CD14-positive monocyte (primary cell): ENCODE measurements at regions not wholly inside any gene's neighbourhood (a gene's known extent, or its start where the extent isn't known, plus 50 kb on each side); places are given as distances from the start of the nearest gene placed in this dataset.

Experiments
- DNase-seq, 3 donors: peaks; one replicate each; pipeline ENCODE4 v3.0.0-alpha.2; 2011 to 2022
- H2AFZ ChIP-seq: 2 replicates; pipeline ENCODE4 v1.6.0; 2012; ENCODE audit warnings: mild to moderate bottlenecking, low read depth, low read length, inconsistent platforms; ENCODE audit not compliant: insufficient read depth, poor library complexity, severe bottlenecking
- H3K27ac ChIP-seq, 2 donors: 1 replicate in 1 of 2; 2 replicates in 1 of 2; pipeline ENCODE4 v1.5.1; 2012 to 2013; ENCODE audit warnings: low read length in 2 of 2, control low read depth in 1 of 2, inconsistent platforms in 1 of 2, low read depth in 1 of 2, mild to moderate bottlenecking in 1 of 2
- H3K27me3 ChIP-seq, 2 donors: one replicate each; pipeline versions ENCODE4 v1.6.0 to v1.6.1; 2011 to 2013; ENCODE audit warnings: low read length in 2 of 2; ENCODE audit not compliant: control insufficient read depth in 2 of 2, insufficient read depth in 2 of 2
- H3K36me3 ChIP-seq, 2 donors: replicated peaks in 1 of 2; 1 replicate in 1 of 2; 2 replicates in 1 of 2; pipeline versions ENCODE4 v1.5.1 to v1.6.1; 2012 to 2013; ENCODE audit warnings: low read length in 2 of 2, control low read depth in 1 of 2, inconsistent platforms in 1 of 2, mild to moderate bottlenecking in 1 of 2; ENCODE audit not compliant: insufficient read depth in 2 of 2, control insufficient read depth in 1 of 2
- H3K4me1 ChIP-seq, 2 donors: 1 replicate in 1 of 2; 2 replicates in 1 of 2; pipeline versions ENCODE4 v1.5.1 to v1.6.1; 2012 to 2013; ENCODE audit warnings: low read length in 2 of 2, control low read depth in 1 of 2, inconsistent platforms in 1 of 2, mild to moderate bottlenecking in 1 of 2, moderate library complexity in 1 of 2; ENCODE audit not compliant: insufficient read depth in 2 of 2, control insufficient read depth in 1 of 2
- H3K4me2 ChIP-seq: replicated peaks from 2 replicates; pipeline ENCODE3; 2012; ENCODE audit warnings: low read length, moderate library complexity, mild to moderate bottlenecking; ENCODE audit not compliant: poor library complexity, severe bottlenecking; ENCODE audit errors: extremely low read depth
- H3K4me3 ChIP-seq, 3 experiments: fragments of 200-600 bp in 1 of 3; sonication (generic) in 1 of 3; replicated peaks in 1 of 3; 1 replicate in 2 of 3; 2 replicates in 1 of 3; pipeline ENCODE4 v1.5.1; 2011 to 2013; ENCODE audit warnings: low read length in 3 of 3, mild to moderate bottlenecking in 3 of 3, control low read depth in 2 of 3, low read depth in 2 of 3, inconsistent platforms in 1 of 3, moderate library complexity in 1 of 3
- H3K79me2 ChIP-seq: 2 replicates; pipeline ENCODE4 v1.6.0; 2012; ENCODE audit warnings: mild to moderate bottlenecking, control low read depth, inconsistent platforms, low read length, moderate library complexity; ENCODE audit not compliant: insufficient read depth
- H3K9ac ChIP-seq: 2 replicates; pipeline ENCODE4 v1.6.0; 2017; ENCODE audit warnings: low read length, mild to moderate bottlenecking; ENCODE audit not compliant: insufficient read depth, poor library complexity, severe bottlenecking
- H3K9me3 ChIP-seq, 2 donors: replicated peaks in 1 of 2; 1 replicate in 1 of 2; 2 replicates in 1 of 2; pipeline versions ENCODE4 v1.5.1 to v1.6.1; 2012 to 2013; ENCODE audit warnings: low read length in 2 of 2, control low read depth in 1 of 2; ENCODE audit not compliant: control insufficient read depth in 1 of 2, insufficient read depth in 1 of 2
- H4K20me1 ChIP-seq: 2 replicates; pipeline ENCODE4 v1.6.0; 2012; ENCODE audit warnings: mild to moderate bottlenecking, low read length, control low read depth, moderate library complexity; ENCODE audit not compliant: insufficient read depth
- H3K27ac Mint-ChIP-seq, 7 donors: one replicate each; pipeline ENCODE4 v1.8.0; 2020; ENCODE audit warnings: mild to moderate bottlenecking in 7 of 7, mixed read lengths in 7 of 7, moderate library complexity in 6 of 7, inconsistent platforms in 2 of 7
- H3K27me3 Mint-ChIP-seq, 3 donors: one replicate each; pipeline ENCODE4 v1.8.0; 2021 to 2022; ENCODE audit warnings: low read depth in 3 of 3, mild to moderate bottlenecking in 3 of 3, mixed read lengths in 3 of 3, moderate library complexity in 3 of 3, inconsistent platforms in 1 of 3
- H3K36me3 Mint-ChIP-seq, 2 donors: one replicate each; pipeline ENCODE4 v1.8.0; 2020; ENCODE audit warnings: mixed read lengths in 2 of 2, inconsistent platforms in 1 of 2, mild to moderate bottlenecking in 1 of 2
- H3K4me1 Mint-ChIP-seq: one replicate; pipeline ENCODE4 v1.8.0; 2020; ENCODE audit warnings: mild to moderate bottlenecking, mixed read lengths
- H3K4me3 Mint-ChIP-seq, 2 donors: one replicate each; pipeline ENCODE4 v1.8.0; 2020; ENCODE audit warnings: mild to moderate bottlenecking in 2 of 2, mixed read lengths in 2 of 2, moderate library complexity in 1 of 2
- H3K9me3 Mint-ChIP-seq, 7 donors: one replicate each; pipeline ENCODE4 v1.8.0; 2020 to 2022; ENCODE audit warnings: mixed read lengths in 7 of 7, mild to moderate bottlenecking in 6 of 7, moderate library complexity in 6 of 7, inconsistent platforms in 2 of 7
- WGBS: methylation state at CpG from one replicate; pipeline ENCODE4 v1.1.5; 2013; ENCODE audit warnings: missing lambda C conversion rate; ENCODE audit not compliant: insufficient coverage; 5-methylcytosine and 5-hydroxymethylcytosine counted together
- intact Hi-C, 2 donors: fragments of 100-400 bp; cut with micrococcal nuclease; formaldehyde crosslinking; loops; one replicate each; pipeline versions ENCODE4 v1.15.0 to v1.15.1; 2023
- TF ChIP-seq, protein P1 (sequence below): fragments of 200-600 bp; IDR thresholded peaks from one replicate; pipeline ENCODE4 v1.8.0; 2022; ENCODE audit warnings: antibody characterized with exemption, mild to moderate bottlenecking

DNA sequence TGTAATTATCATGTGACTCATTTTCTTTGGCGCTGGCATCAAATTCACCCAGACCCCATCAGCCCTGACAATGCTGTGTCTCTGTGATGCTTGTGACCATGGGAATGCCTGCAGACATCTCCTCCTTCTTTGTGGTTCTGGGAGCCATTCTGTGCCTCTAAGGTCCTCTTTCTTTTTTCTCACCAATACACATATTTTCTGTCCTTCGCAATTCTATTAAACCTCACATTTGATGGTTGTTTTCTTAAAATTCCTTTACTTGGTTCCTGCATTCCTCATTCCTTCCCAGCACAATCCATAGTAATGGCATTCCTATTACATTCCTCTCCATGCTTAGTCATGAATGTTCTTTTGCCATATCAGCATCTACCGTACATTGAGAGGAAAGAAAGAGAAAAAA, 375.3 kb downstream of the PIK3C3 start:
- Mint-ChIP-seq H3K9me3 (peaks cover 0 to 2% (median 0%) of the 10 kb centered on the region in 7 donors), H3K36me3 (no peaks in the 10 kb centered on the region), H3K4me3 (no peak overlapping the region), H3K27me3 (peaks cover 0 to 2% (median 2%) of the 10 kb centered on the region in 3 donors), H3K27ac (no peak overlapping the region), H3K4me1 (no peaks in the 10 kb centered on the region)
- H3K9me3 ChIP-seq = peaks cover 0 to 1% of the 10 kb centered on the region in 2 donors
- H3K9ac ChIP-seq = no peak overlapping the region
- H3K4me2 ChIP-seq = no peak overlapping the region
- intact Hi-C loops = no loop called here
- H3K79me2 ChIP-seq = no peaks in the 10 kb centered on the region
- H4K20me1 ChIP-seq = no peaks in the 10 kb centered on the region
- no peaks in the 10 kb centered on the region for H3K27me3 ChIP-seq
- DNase-seq = no peak
- no peaks in the 10 kb centered on the region for H3K4me1 ChIP-seq
- TF ChIP-seq, protein P1, sequence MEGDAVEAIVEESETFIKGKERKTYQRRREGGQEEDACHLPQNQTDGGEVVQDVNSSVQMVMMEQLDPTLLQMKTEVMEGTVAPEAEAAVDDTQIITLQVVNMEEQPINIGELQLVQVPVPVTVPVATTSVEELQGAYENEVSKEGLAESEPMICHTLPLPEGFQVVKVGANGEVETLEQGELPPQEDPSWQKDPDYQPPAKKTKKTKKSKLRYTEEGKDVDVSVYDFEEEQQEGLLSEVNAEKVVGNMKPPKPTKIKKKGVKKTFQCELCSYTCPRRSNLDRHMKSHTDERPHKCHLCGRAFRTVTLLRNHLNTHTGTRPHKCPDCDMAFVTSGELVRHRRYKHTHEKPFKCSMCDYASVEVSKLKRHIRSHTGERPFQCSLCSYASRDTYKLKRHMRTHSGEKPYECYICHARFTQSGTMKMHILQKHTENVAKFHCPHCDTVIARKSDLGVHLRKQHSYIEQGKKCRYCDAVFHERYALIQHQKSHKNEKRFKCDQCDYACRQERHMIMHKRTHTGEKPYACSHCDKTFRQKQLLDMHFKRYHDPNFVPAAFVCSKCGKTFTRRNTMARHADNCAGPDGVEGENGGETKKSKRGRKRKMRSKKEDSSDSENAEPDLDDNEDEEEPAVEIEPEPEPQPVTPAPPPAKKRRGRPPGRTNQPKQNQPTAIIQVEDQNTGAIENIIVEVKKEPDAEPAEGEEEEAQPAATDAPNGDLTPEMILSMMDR = no peak
- no peak overlapping the region for H3K27ac ChIP-seq
- no peak overlapping the region for H3K4me3 ChIP-seq
- H2AFZ ChIP-seq = no peak overlapping the region
- no peaks in the 10 kb centered on the region for H3K36me3 ChIP-seq
- WGBS = no CpG with 5 or more reads among the region's 3 CpGs

- TF ChIP-seq, protein P1 = no peak
- Histone ChIP-seq H3K27me3 (no peaks in the 10 kb centered on the region), H3K36me3 (no peaks in the 10 kb centered on the region), H3K9ac (no peak overlapping the region), H3K79me2 (no peaks in the 10 kb centered on the region), H2AFZ (no peak overlapping the region), H3K27ac (no peak overlapping the region), H3K4me2 (no peak overlapping the region), H4K20me1 (no peaks in the 10 kb centered on the region), H3K4me1 (no peaks in the 10 kb centered on the region), H3K4me3 (no peak overlapping the region), H3K9me3 (peaks cover 0 to 8% of the 10 kb centered on the region in 2 donors)
- Mint-ChIP-seq H3K27ac (no peak overlapping the region), H3K27me3 (peaks cover 0 to 2% (median 2%) of the 10 kb centered on the region in 3 donors), H3K9me3 (peaks cover 2 to 14% (median 8%) of the 10 kb centered on the region in 7 donors), H3K36me3 (no peaks in the 10 kb centered on the region), H3K4me1 (no peaks in the 10 kb centered on the region), H3K4me3 (no peak overlapping the region)
- DNase-seq = no peak
- intact Hi-C loops = no loop called here
- WGBS = no CpG with 5 or more reads among the region's 3 CpGs
These were observed 378.5 kb downstream of the PIK3C3 start for GRCh38 chr18:42333558-42333957.
